Right lobe of liver (tissue), 6 donors: ENCODE measurements at regions not wholly inside any gene's neighbourhood (a gene's known extent, or its start where the extent isn't known, plus 50 kb on each side); places are given as distances from the start of the nearest gene placed in this dataset.

Source experiments
- ATAC-seq, 4 donors: fragments of 200-7000 bp; cut with Tn5 transposase; one replicate each; pipeline ENCODE4 v1.9.1; 2020; ENCODE audit warnings: mild to moderate bottlenecking in 4 of 4, moderate library complexity in 4 of 4
- DNase-seq, 3 donors: peaks; one replicate each; pipeline ENCODE4 v3.0.0-alpha.2; 2020
- H3K27ac ChIP-seq, 3 donors: fragments of 200-600 bp; one replicate each; pipeline ENCODE4 v1.8.0; 2022
- H3K27me3 ChIP-seq, 2 donors: fragments of 200-600 bp; one replicate each; pipeline ENCODE4 v1.8.0; 2022
- H3K36me3 ChIP-seq, 4 donors: fragments of 200-600 bp; sonication (generic) in 1 of 4; one replicate each; pipeline versions ENCODE4 v1.5.1 to v1.8.0; 2017 to 2022; ENCODE audit warnings: control low read depth in 1 of 4
- H3K4me1 ChIP-seq, 4 donors: fragments of 200-600 bp; sonication (generic) in 1 of 4; one replicate each; pipeline versions ENCODE4 v1.5.1 to v1.8.0; 2017 to 2022; ENCODE audit warnings: control low read depth in 1 of 4
- H3K4me3 ChIP-seq, 3 donors: fragments of 200-600 bp; one replicate each; pipeline ENCODE4 v1.8.0; 2022
- H3K9me3 ChIP-seq, 4 donors: fragments of 200-600 bp; sonication (generic) in 1 of 4; one replicate each; pipeline versions ENCODE4 v1.5.1 to v1.8.0; 2017 to 2022; ENCODE audit warnings: control low read depth in 1 of 4
- CTCF ChIP-seq, 4 donors: fragments of 200-600 bp in 3 of 4; fragments of 450-650 bp in 1 of 4; IDR thresholded peaks; one replicate each; pipeline versions ENCODE4 v1.5.1 to v1.8.0; 2016 to 2022; ENCODE audit warnings: antibody characterized with exemption in 4 of 4, mild to moderate bottlenecking in 2 of 4
- POLR2A ChIP-seq: fragments of 450-650 bp; IDR thresholded peaks from one replicate; pipeline ENCODE4 v1.6.1; 2017; ENCODE audit warnings: antibody characterized with exemption, mild to moderate bottlenecking
- WGBS: methylation state at CpG from one replicate; pipeline ENCODE4 v1.1.6; 2018; ENCODE audit warnings: low coverage, low lambda C conversion rate; ENCODE audit not compliant: insufficient coverage; ENCODE audit errors: missing lambda C conversion rate; 5-methylcytosine and 5-hydroxymethylcytosine counted together
- intact Hi-C, 2 donors: fragments of 100-400 bp; cut with DNase I; formaldehyde crosslinking; loops; one replicate each; pipeline versions ENCODE4 v1.11.2 to v1.14.1; 2022
- donor health status: DM: no; HTN: yes; CAD: no.
- donor health status: DM: no; HTN: no; CAD: no.
- donor health status: DM: no; HTN: no; CAD: no.
- donor health status: DM: no; HTN: yes; CAD: no.
- donor health status: DM: no; HTN: yes; CAD: no.

- H3K4me1 ChIP-seq = no peaks in the 10 kb centered on the region
- no peaks in the 10 kb centered on the region for H3K36me3 ChIP-seq
- H3K9me3 ChIP-seq = no peaks in the 10 kb centered on the region
- TF ChIP-seq POLR2A (no peak), CTCF (IDR thresholded peaks at IDR 0.05) (no peak)
- DNase-seq (no peak), ATAC-seq (no peak)
- no peak overlapping the region for H3K4me3 ChIP-seq
- no peak overlapping the region for H3K27ac ChIP-seq
- H3K27me3 ChIP-seq = no peaks in the 10 kb centered on the region
- intact Hi-C loops = no loop called here
- WGBS = 47% methylated on average over 3 of the region's 3 CpGs
Observed at GRCh38 chr2:83901317-83901716, 557.8 kb downstream of the SUCLG1 start.

- no peaks in the 10 kb centered on the region for H3K27me3 ChIP-seq
- WGBS = 60% methylated on average over 1 of the region's 1 CpG
- no peak overlapping the region for H3K4me3 ChIP-seq
- no peaks in the 10 kb centered on the region for H3K36me3 ChIP-seq
- H3K27ac ChIP-seq = no peak overlapping the region
- ATAC-seq = no peak
- DNase-seq = no peak
- H3K4me1 ChIP-seq = no peaks in the 10 kb centered on the region
- no peaks in the 10 kb centered on the region for H3K9me3 ChIP-seq
- intact Hi-C loops = no loop called here
- TF ChIP-seq CTCF (IDR thresholded peaks at IDR 0.05) (no peak), POLR2A (no peak)
Observed at GRCh38 chr2:83900862-83901261, 558.2 kb downstream of the SUCLG1 start.

GRCh38 chr2:83899271-83899670 lies 559.8 kb downstream of the SUCLG1 start:
- intact Hi-C loops = no loop called here
- H3K27me3 ChIP-seq = no peaks in the 10 kb centered on the region
- no peaks in the 10 kb centered on the region for H3K36me3 ChIP-seq
- TF ChIP-seq POLR2A = no peak
- no peak for TF ChIP-seq CTCF (IDR thresholded peaks at IDR 0.05)
- H3K4me3 ChIP-seq = no peak overlapping the region
- ATAC-seq (no peak), DNase-seq (no peak)
- H3K9me3 ChIP-seq = no peaks in the 10 kb centered on the region
- H3K27ac ChIP-seq = no peak overlapping the region
- 71% methylated on average over 1 of the region's 1 CpG for WGBS
- no peaks in the 10 kb centered on the region for H3K4me1 ChIP-seq

- intact Hi-C loops = no loop called here
- no peaks in the 10 kb centered on the region for H3K36me3 ChIP-seq
- 83% methylated on average over 3 of the region's 3 CpGs for WGBS
- TF ChIP-seq CTCF (IDR thresholded peaks at IDR 0.05) (no peak), POLR2A (no peak)
- H3K27ac ChIP-seq = no peak overlapping the region
- no peaks in the 10 kb centered on the region for H3K27me3 ChIP-seq
- no peaks in the 10 kb centered on the region for H3K4me1 ChIP-seq
- no peaks in the 10 kb centered on the region for H3K9me3 ChIP-seq
- no peak for DNase-seq
- no peak for ATAC-seq
- H3K4me3 ChIP-seq = no peak overlapping the region
Observed at GRCh38 chr2:83894976-83895375, 564.1 kb downstream of the SUCLG1 start.

GRCh38 chr2:83887757-83888156 lies 571.3 kb downstream of the SUCLG1 start:
- H3K4me1 ChIP-seq = no peaks in the 10 kb centered on the region
- no peak overlapping the region for H3K4me3 ChIP-seq
- TF ChIP-seq POLR2A = no peak
- TF ChIP-seq CTCF (IDR thresholded peaks at IDR 0.05) = no peak
- DNase-seq (no peak), ATAC-seq (no peak)
- no peaks in the 10 kb centered on the region for H3K36me3 ChIP-seq
- intact Hi-C loops = no loop called here
- no peaks in the 10 kb centered on the region for H3K27me3 ChIP-seq
- H3K27ac ChIP-seq = no peak overlapping the region
- no peaks in the 10 kb centered on the region for H3K9me3 ChIP-seq
